ENCODE measurements at regions not wholly inside any gene's neighbourhood (a gene's known extent, or its start where the extent isn't known, plus 50 kb on each side); places are given as distances from the start of the nearest gene placed in this dataset.
"Not testable (repeated sequence)": the region's sequence is repeated elsewhere in the genome, so short reads cannot be mapped to it uniquely, and the experiment has no call there.

DNA sequence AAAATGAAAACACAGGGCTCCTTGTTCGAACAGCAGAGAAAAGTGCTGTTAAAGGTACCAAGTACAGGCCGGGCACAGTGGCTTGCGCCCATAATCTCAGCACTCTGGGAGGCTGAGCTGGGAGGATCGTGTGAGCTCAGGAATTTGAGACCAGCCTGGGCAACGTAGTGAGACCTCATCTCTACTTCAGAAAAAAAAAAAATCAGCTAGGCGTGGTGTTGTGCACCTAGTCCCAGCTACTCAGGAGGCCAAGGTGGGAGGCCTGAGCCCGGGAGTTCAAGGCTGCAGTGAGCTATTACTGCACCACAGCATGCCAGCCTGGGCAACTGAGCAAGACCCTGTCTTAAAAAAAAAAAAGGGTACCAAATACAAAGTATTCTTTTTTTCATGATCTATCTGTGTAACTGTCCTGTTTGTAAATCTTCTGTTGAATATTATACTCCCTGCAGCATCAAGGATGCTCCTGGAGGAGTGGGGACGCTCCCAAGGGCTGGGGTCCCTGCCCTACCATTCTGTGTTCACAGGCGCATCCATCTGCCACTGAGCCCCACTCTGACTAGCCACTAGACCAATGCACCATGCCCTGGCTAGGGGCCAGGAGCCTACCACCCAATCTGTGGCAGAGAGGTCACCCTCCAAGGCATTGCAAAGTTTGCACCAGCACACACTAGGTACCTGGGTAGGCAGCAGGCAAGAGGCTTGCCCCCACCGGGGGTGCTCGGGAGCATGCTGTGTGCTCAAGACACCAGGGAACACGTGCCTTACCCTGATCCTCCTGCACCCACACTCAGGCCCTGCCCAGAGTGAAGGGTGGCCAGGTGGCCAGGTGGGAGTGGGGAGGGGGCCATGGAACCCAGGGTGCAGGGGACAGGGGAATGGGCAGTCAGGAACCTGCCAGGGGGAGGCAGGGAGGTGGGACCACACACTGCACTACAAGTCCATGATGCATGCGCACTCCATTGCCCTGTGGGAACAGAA, 67.3 kb upstream of the KMT2C start:
- DNase-seq (ENCODE audit: low read depth): no peak
- no peak overlapping the region for H3K4me3 ChIP-seq (ENCODE audit: low read length)
- TF ChIP-seq, protein P1, sequence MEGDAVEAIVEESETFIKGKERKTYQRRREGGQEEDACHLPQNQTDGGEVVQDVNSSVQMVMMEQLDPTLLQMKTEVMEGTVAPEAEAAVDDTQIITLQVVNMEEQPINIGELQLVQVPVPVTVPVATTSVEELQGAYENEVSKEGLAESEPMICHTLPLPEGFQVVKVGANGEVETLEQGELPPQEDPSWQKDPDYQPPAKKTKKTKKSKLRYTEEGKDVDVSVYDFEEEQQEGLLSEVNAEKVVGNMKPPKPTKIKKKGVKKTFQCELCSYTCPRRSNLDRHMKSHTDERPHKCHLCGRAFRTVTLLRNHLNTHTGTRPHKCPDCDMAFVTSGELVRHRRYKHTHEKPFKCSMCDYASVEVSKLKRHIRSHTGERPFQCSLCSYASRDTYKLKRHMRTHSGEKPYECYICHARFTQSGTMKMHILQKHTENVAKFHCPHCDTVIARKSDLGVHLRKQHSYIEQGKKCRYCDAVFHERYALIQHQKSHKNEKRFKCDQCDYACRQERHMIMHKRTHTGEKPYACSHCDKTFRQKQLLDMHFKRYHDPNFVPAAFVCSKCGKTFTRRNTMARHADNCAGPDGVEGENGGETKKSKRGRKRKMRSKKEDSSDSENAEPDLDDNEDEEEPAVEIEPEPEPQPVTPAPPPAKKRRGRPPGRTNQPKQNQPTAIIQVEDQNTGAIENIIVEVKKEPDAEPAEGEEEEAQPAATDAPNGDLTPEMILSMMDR (conservative IDR thresholded peaks at IDR 0.05; ENCODE audit: low read depth, low read length): no peak

DNA sequence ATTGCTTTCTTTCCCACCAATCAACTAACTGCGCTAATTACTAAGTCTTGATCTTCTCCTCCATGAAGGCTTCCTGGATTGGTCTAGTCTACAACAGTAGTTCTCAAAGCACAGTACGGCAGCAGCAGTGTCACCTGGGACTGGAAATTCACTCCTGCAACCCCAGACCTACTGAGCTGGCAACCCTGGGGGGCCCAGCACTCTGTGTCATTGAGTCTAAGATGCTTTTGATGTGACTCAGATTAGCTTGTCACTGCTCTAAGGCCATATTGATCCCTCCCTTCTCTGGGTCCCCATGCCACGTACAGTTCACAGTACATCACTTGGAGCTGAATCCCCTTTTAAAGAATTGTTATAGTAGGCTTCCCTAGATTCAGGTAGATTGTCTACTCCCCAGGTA, 65.7 kb upstream of the KMT2C start:
- H3K4me3 ChIP-seq (ENCODE audit: low read length): no peak overlapping the region
- TF ChIP-seq, protein P1 (conservative IDR thresholded peaks at IDR 0.05; ENCODE audit: low read depth, low read length): no peak
- no peak for DNase-seq (ENCODE audit: low read depth)

DNA sequence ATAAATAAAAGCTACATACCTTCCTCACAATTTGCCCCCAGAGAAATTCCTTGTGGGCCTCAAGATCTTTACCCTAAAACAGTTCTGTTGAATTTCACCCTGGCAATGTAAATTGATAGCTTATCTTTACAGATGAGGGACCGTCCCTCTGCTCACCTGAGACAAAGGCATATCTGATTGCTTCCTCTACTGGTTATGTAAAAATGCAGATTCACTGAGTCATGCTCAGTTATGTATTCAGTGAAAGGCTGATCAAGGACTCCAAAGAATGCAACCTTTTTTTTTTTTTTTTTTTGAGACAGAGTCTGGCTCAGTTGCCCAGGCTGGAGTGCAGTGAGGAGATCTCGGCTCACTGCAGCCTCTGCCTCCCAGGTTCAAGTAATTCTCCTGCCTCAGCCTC, 64.2 kb upstream of the KMT2C start:
- DNase-seq (ENCODE audit: low read depth); H3K4me3 ChIP-seq (ENCODE audit: low read length): not testable (repeated sequence)

DNA sequence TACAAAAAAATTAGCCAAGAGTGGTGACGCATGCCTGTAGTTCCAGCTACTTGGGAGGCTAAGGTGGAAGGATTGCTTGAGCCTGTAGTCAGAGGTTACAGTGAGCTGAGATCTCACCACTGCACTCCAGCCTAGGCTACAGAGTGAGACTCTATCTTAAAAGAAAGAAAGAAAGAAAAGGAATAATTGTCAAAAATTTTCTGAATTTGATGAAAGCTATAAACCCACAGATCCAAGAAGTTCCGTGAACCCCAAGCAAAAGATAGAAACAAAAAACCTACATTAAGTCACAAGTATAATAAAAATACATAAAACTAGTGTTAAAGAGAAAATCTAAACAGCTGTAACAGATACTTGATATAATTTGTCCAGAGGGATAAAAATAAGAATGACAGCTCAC, 60.1 kb upstream of the KMT2C start:
- no peak for DNase-seq (ENCODE audit: low read depth)
- TF ChIP-seq, protein P1 (conservative IDR thresholded peaks at IDR 0.05; ENCODE audit: low read depth, low read length): no peak

DNA sequence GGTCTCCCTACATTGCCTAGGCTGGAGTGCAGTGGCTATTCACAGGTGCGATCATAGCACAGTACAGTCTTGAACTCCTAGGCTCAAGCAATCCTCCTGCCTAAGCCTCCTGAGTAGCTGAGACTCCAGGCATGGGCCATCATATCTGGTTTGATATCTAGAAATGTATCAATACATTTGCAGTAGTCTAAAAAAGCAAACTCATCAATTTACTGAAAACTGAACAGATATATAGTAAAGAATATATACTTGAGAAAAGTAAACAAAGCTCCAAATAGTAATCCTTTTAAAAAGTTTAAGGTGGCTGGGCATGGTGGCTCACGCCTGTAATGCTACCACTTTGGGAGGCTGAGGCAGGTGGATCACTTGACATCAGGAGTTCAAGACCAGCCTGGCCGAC, 57.1 kb upstream of the KMT2C start:
- TF ChIP-seq, protein P1 (conservative IDR thresholded peaks at IDR 0.05; ENCODE audit: low read depth, low read length): no peak
- no peak overlapping the region for H3K4me3 ChIP-seq (ENCODE audit: low read length)
- no peak for DNase-seq (ENCODE audit: low read depth)

More for the DNA sequence above, 60.1 kb upstream of the KMT2C start:
- no peak overlapping the region for H3K4me3 ChIP-seq (ENCODE audit: low read length)

DNA sequence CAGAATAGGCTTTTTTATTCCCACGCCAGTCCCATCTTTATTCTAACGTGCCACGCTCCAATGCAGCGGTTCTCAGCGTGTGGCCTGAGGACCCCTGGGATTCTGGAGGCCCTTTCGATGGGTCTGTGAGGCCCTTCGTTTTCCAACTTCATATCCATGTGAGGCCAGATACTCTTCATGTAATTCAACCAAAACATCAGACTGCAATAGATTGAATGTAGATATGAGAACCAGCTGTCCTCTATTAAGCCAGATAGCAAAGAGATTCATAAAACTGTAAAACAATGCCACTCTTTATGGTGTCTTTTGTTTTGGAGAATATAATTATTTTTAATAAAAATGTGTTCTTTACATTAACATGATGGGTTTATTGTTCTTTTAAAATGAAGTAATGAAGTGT, 53.2 kb upstream of the KMT2C start:
- DNase-seq (ENCODE audit: low read depth): no peak
- no peak overlapping the region for H3K4me3 ChIP-seq (ENCODE audit: low read length)
- TF ChIP-seq, protein P1 (conservative IDR thresholded peaks at IDR 0.05; ENCODE audit: low read depth, low read length): no peak

DNA sequence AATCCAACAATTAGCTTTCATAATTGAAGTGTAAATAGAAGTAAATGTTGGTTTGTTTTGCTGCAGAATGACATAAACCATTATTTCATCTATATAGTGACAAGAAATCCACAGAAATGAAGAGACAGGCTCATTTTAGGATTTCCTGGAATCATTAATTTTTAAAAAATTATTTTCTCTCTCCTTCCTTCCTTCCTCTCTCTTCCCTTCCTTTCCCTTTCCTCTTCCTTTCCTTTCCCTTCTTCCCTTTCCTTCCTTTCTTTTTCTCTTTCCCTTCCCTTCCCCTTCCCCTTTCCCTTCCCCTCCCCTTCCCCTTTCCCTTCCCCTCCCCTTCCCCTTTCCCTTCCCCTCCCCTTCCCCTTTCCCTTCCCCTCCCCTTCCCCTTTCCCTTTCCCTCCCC, 51.2 kb upstream of the KMT2C start:
- DNase-seq (ENCODE audit: low read depth): no peak
- TF ChIP-seq, protein P1 (conservative IDR thresholded peaks at IDR 0.05; ENCODE audit: low read depth, low read length): no peak
- H3K4me3 ChIP-seq (ENCODE audit: low read length): no peak overlapping the region

Measured in retinal pigment epithelial cell (primary cell).